K562 (cell line): ENCODE measurements at regions not wholly inside any gene's neighbourhood (a gene's known extent, or its start where the extent isn't known, plus 50 kb on each side); places are given as distances from the start of the nearest gene placed in this dataset.

ENCODE experiments used
- ATAC-seq: fragments of 200-7000 bp; cut with Tn5 transposase; 3 replicates; pipeline ENCODE4 v1.9.1; 2020; ENCODE audit warnings: moderate library complexity
- BruUV-seq: library from RNA; stranded (reverse); fragments of 400-500 nt; replicated peaks from 2 replicates; lab custom pipeline; 2021; lab: Mats Ljungman, UMichigan
- CTCF ChIA-PET: fragments of 300-600 bp; formaldehyde crosslinking; extraction: SDS; loops from one replicate; lab custom pipeline; 2021; ENCODE audit warnings: low intra/inter-chr PET ratio; lab: Yijun Ruan, JAX
- POLR2A ChIA-PET: fragments of 300-600, 350-650 bp; sonication (Branson Sonifier 250); formaldehyde crosslinking; extraction: SDS; loops from one replicate; lab custom pipeline; 2021; ENCODE audit warnings: antibody characterized with exemption, inconsistent platforms; lab: Yijun Ruan, JAX
- DNase-seq, 4 experiments: peaks; one replicate each; pipeline versions ENCODE4 v3.0.0 to v3.0.0-alpha.2; 2011 to 2018; ENCODE audit warnings: low spot score in 3 of 4, mixed read lengths in 3 of 4; ENCODE audit errors: extremely low read depth in 1 of 4
- FAIRE-seq: peaks from 2 replicates; lab custom pipeline; 2011; peaks lifted over from hg19 to GRCh38; lab: Jason Lieb, UNC
- H2AFZ ChIP-seq: 2 replicates; pipeline ENCODE4 v1.6.0; 2011; ENCODE audit warnings: low read depth, low read length, control low read depth, inconsistent platforms
- H3K27ac ChIP-seq: fragments of 200-600 bp; 3 replicates; pipeline ENCODE4 v1.8.0; 2011; ENCODE audit warnings: low read depth, mild to moderate bottlenecking, control low read depth, inconsistent platforms, low read length, moderate library complexity, mixed read lengths; ENCODE audit errors: extremely low read depth
- H3K27me3 ChIP-seq, 2 experiments: fragments of 300-600 bp in 1 of 2; 2 replicates in 1 of 2; 3 replicates in 1 of 2; pipeline versions ENCODE4 v1.6.0 to v1.8.0; 2011; ENCODE audit warnings: inconsistent platforms in 2 of 2, low read length in 2 of 2, mild to moderate bottlenecking in 1 of 2, mixed read lengths in 1 of 2, moderate library complexity in 1 of 2; ENCODE audit not compliant: control insufficient read depth in 2 of 2, insufficient read depth in 2 of 2
- H3K36me3 ChIP-seq: fragments of 300-600 bp; 3 replicates; pipeline ENCODE4 v1.8.0; 2011; ENCODE audit warnings: mild to moderate bottlenecking, low read length, inconsistent platforms; ENCODE audit not compliant: control insufficient read depth, insufficient read depth
- H3K4me1 ChIP-seq, 2 experiments: fragments of 200-600 bp in 1 of 2; replicated peaks in 1 of 2; 2 replicates in 1 of 2; 3 replicates in 1 of 2; pipeline versions ENCODE4 v1.5.1 to v1.8.0; 2011; ENCODE audit warnings: inconsistent platforms in 2 of 2, low read length in 2 of 2, mild to moderate bottlenecking in 1 of 2, mixed read lengths in 1 of 2, moderate library complexity in 1 of 2; ENCODE audit not compliant: control insufficient read depth in 2 of 2, insufficient read depth in 2 of 2
- H3K4me2 ChIP-seq: 2 replicates; pipeline ENCODE4 v1.6.1; 2011; ENCODE audit warnings: low read length, control low read depth, inconsistent platforms, mixed read lengths; ENCODE audit not compliant: insufficient read depth
- H3K4me3 ChIP-seq: fragments of 200-600 bp; sonication (generic), shearing (Covaris generic); 2 replicates; pipeline ENCODE4 v1.5.1; 2016; ENCODE audit warnings: control low read depth, inconsistent platforms
- H3K79me2 ChIP-seq: fragments of 200-600 bp; 3 replicates; pipeline ENCODE4 v1.8.0; 2011; ENCODE audit warnings: low read length, inconsistent platforms; ENCODE audit not compliant: control insufficient read depth, insufficient read depth
- H3K9ac ChIP-seq, 2 experiments: 2 replicates each; pipeline versions ENCODE4 v1.6.0 to v1.6.1; 2011; ENCODE audit warnings: low read depth in 2 of 2, low read length in 2 of 2, control low read depth in 1 of 2, inconsistent platforms in 1 of 2, mild to moderate bottlenecking in 1 of 2, mixed read lengths in 1 of 2; ENCODE audit not compliant: insufficient read depth in 1 of 2
- H3K9me1 ChIP-seq: one replicate; pipeline ENCODE4 v1.6.0; 2011; ENCODE audit warnings: inconsistent platforms, mild to moderate bottlenecking, low read length, moderate library complexity; ENCODE audit not compliant: control insufficient read depth, insufficient read depth
- H3K9me3 ChIP-seq: replicated peaks from 2 replicates; pipeline ENCODE4 v1.5.1; 2011; ENCODE audit warnings: low read depth, low read length, inconsistent platforms; ENCODE audit not compliant: control insufficient read depth, insufficient read depth
- H4K20me1 ChIP-seq: replicated peaks from 2 replicates; pipeline ENCODE4 v1.6.1; 2011; ENCODE audit warnings: low read length, inconsistent platforms, mixed read lengths; ENCODE audit not compliant: control insufficient read depth, insufficient read depth
- ETS1 ChIP-seq: conservative IDR thresholded peaks from 2 replicates; pipeline ENCODE4 v1.6.1; 2011; ENCODE audit warnings: low read depth, mild to moderate bottlenecking, low read length; ENCODE audit not compliant: control insufficient read depth
- KLF16 ChIP-seq: IDR thresholded peaks from 2 replicates; pipeline ENCODE4 v1.6.1; 2016; ENCODE audit warnings: antibody characterized with exemption
- SOX6 ChIP-seq: fragments of 450-650 bp; IDR thresholded peaks from 2 replicates; pipeline ENCODE4 v1.6.1; 2014; ENCODE audit warnings: mild to moderate bottlenecking
- SRF ChIP-seq, 2 experiments: fragments of 250-450, 450-650 bp in 1 of 2; sonication (Bioruptor Pico) in 1 of 2; sonication (generic) in 1 of 2; formaldehyde crosslinking; IDR thresholded peaks; 2 replicates each; pipeline versions ENCODE4 v1.5.0 to v1.5.1; 2020 to 2022; ENCODE audit warnings: mild to moderate bottlenecking in 1 of 2, missing genetic modification reagents in 1 of 2
- SRSF3 ChIP-seq: fragments of 200-400 bp; formaldehyde crosslinking; IDR thresholded peaks from 2 replicates; pipeline ENCODE4 v1.6.1; 2016; ENCODE audit warnings: mild to moderate bottlenecking, low read length, moderate library complexity; ENCODE audit not compliant: insufficient read depth
- WGBS: fragments of 100-300 bp; shearing (Covaris generic); methylation state at CpG from one replicate; pipeline ENCODE4 v1.1.6; 2016; ENCODE audit warnings: low coverage, mixed read lengths; ENCODE audit not compliant: insufficient coverage; ENCODE audit errors: missing lambda C conversion rate; 5-methylcytosine and 5-hydroxymethylcytosine counted together
- in situ Hi-C: fragments of 300-500 bp; cut with MboI; formaldehyde crosslinking; loops from 4 replicates; pipeline ENCODE4 v1.15.0; 2018; ENCODE audit warnings: inconsistent platforms, mixed read lengths
- intact Hi-C: fragments of 100-400 bp; cut with micrococcal nuclease; formaldehyde crosslinking; loops from 2 replicates; pipeline ENCODE4 v1.14.2; 2022

- Histone ChIP-seq H3K79me2 (no peaks in the 10 kb centered on the region), H3K9me1 (no peaks in the 10 kb centered on the region), H3K36me3 (no peaks in the 10 kb centered on the region), H4K20me1 (no peaks in the 10 kb centered on the region), H3K4me1 (no peaks in the 10 kb centered on the region), H3K9ac (no peak overlapping the region), H3K4me3 (no peak overlapping the region), H3K27me3 (no peaks in the 10 kb centered on the region), H3K27ac (no peak overlapping the region), H3K9me3 (no peaks in the 10 kb centered on the region), H2AFZ (no peak overlapping the region), H3K4me2 (no peak overlapping the region)
- no peak for DNase-seq
- 0% methylated on average over 3 of the region's 3 CpGs for WGBS
- ChIA-PET POLR2A (no interaction called here), CTCF (interaction anchor here (0.7 kb wide), 1 partner anchor 1940 kb away, joined by 5 read pairs; no protein-coding TSS in a partner anchor)
- BruUV-seq = no TSS peak
- ATAC-seq = no peak
- intact Hi-C loops (no loop called here), in situ Hi-C loops (no loop called here)
- FAIRE-seq = no peak
- TF ChIP-seq SOX6 (no peak), SRF (CRISPR knock-in tag; IDR thresholded peaks at IDR 0.05) (no peak), ETS1 (no peak)
These were observed 391.8 kb upstream of the MMS22L start for GRCh38 chr6:97674802-97675201.

- FAIRE-seq = no peak
- Histone ChIP-seq H2AFZ (no peak overlapping the region), H3K27me3 (no peaks in the 10 kb centered on the region), H4K20me1 (no peaks in the 10 kb centered on the region), H3K4me3 (no peak overlapping the region), H3K9me3 (no peaks in the 10 kb centered on the region), H3K9ac (no peak overlapping the region), H3K27ac (no peak overlapping the region), H3K79me2 (no peaks in the 10 kb centered on the region), H3K36me3 (no peaks in the 10 kb centered on the region), H3K9me1 (no peaks in the 10 kb centered on the region), H3K4me2 (no peak overlapping the region), H3K4me1 (no peaks in the 10 kb centered on the region)
- intact Hi-C loops (no loop called here), in situ Hi-C loops (no loop called here)
- no peak for DNase-seq
- BruUV-seq = no TSS peak
- POLR2A ChIA-PET = no interaction called here
- TF ChIP-seq SRSF3 (no peak), KLF16 (no peak)
- CTCF ChIA-PET = no interaction called here
- no peak for ATAC-seq
- 0% methylated on average over 2 of the region's 2 CpGs for WGBS
These were observed 394.6 kb upstream of the MMS22L start for GRCh38 chr6:97677626-97678025.
